ENCODE measurements at regions not wholly inside any gene's neighbourhood (a gene's known extent, or its start where the extent isn't known, plus 50 kb on each side); places are given as distances from the start of the nearest gene placed in this dataset.
A peak's percentile ranks its signal among the peaks of the same experiment; 100 is the strongest.

DNA sequence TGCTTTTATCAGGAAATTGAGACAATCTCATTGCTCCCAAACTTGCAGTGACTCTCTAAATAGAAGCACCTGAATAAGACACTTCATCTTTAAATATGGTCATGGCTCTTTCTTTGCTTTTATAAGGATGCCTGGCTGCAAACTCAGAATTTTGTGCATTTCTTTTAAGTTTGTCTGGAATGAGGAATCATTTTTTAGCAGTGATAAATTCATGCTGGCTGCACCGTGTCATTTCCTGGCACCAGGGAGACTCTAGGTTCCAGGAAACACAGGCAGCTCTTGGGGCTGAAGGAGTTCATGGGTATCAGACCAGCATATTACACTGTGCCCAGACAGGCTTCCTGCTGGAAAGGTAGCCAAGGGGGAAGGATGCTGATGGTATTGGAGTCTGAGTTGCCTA, 109.9 kb downstream of the NUDT12 start:
- no peak for DNase-seq (ENCODE audit: low read depth)
- H3K4me3 ChIP-seq (ENCODE audit: low read depth, low read length) = no peak overlapping the region
- TF ChIP-seq, protein P1, sequence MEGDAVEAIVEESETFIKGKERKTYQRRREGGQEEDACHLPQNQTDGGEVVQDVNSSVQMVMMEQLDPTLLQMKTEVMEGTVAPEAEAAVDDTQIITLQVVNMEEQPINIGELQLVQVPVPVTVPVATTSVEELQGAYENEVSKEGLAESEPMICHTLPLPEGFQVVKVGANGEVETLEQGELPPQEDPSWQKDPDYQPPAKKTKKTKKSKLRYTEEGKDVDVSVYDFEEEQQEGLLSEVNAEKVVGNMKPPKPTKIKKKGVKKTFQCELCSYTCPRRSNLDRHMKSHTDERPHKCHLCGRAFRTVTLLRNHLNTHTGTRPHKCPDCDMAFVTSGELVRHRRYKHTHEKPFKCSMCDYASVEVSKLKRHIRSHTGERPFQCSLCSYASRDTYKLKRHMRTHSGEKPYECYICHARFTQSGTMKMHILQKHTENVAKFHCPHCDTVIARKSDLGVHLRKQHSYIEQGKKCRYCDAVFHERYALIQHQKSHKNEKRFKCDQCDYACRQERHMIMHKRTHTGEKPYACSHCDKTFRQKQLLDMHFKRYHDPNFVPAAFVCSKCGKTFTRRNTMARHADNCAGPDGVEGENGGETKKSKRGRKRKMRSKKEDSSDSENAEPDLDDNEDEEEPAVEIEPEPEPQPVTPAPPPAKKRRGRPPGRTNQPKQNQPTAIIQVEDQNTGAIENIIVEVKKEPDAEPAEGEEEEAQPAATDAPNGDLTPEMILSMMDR (IDR thresholded peaks at IDR 0.05; ENCODE audit: control insufficient read depth, extremely low read depth, insufficient read depth) = no peak

DNA sequence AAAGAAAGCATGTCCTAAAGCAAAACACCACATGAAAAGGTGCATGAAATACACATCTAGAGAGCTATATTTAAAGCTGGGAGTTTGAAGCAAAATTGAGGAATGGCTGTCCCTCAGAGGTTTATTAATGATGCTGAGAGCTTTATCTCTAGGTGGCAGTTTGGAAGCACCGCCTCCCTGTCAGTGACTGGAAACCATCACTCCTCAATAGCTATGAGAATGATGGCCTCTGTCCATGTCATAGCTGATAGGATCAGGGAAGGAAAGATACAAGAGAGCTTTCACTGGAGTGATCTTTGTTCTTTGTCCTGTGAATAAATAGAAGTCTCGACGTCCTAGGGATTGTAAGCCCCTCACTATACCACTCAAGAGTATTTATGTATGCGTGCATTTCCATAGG, 110.5 kb downstream of the NUDT12 start:
- DNase-seq (ENCODE audit: low read depth) = no peak
- TF ChIP-seq, protein P1 (IDR thresholded peaks at IDR 0.05; ENCODE audit: control insufficient read depth, extremely low read depth, insufficient read depth) = no peak
- no peak overlapping the region for H3K4me3 ChIP-seq (ENCODE audit: low read depth, low read length)

DNA sequence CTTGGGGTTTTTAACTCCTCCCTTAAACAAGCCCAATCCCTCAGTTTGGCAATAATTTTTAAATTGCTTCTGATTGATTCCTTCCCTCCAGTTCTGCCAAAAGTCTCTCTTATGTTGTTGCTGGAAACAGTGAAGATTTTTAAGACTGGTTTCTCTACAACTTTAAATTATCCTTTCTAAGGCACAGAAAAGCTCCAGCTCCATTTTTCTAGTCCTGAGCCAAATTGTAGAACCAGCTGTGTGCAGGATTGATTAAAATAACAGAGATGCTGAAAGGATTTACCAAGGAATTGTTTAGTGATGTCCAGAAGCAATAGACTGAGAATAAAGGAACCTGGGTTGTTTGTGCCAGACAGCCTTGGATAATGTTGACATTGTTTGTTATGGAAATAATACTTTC, 111.3 kb downstream of the NUDT12 start:
- DNase-seq (ENCODE audit: low read depth) = no peak
- TF ChIP-seq, protein P1 (IDR thresholded peaks at IDR 0.05; ENCODE audit: control insufficient read depth, extremely low read depth, insufficient read depth) = no peak
- no peak overlapping the region for H3K4me3 ChIP-seq (ENCODE audit: low read depth, low read length)

DNA sequence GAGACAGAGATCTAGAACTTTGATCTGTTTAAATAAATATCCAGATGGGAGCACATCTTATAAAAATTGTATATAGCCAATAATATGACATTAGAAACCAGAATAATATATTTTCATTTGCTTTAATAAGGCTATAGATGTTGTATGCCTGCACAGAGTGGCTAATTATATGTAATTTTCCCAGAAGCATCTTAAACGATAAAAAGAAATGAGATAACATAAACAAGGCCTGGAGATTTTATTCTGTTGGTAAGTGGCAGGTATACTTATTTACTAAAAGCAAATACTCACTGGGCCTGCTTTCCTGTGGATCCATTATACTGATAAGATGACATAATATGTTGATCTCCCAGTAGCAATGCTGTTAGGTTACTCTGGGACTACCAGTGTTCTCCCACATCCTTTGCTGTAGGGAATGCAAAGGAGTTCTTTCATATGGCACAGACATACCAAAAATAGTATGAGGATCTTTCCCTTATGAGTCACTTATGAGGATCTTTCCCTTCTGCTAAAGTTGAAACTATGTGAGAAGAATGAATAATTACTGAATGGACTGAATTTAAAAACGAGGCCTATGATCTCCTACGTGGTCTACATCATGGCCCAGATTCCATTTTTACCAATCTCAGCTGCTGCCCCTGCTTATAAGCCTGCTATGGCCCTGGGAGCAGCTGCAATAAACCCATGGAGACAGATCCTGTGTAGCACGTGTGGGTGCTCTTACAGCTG, 112.1 kb downstream of the NUDT12 start:
- H3K4me3 ChIP-seq (ENCODE audit: low read depth, low read length) = no peak overlapping the region
- TF ChIP-seq, protein P1 (IDR thresholded peaks at IDR 0.05; ENCODE audit: control insufficient read depth, extremely low read depth, insufficient read depth) = no peak
- DNase-seq (ENCODE audit: low read depth) = peak; percentile 52

DNA sequence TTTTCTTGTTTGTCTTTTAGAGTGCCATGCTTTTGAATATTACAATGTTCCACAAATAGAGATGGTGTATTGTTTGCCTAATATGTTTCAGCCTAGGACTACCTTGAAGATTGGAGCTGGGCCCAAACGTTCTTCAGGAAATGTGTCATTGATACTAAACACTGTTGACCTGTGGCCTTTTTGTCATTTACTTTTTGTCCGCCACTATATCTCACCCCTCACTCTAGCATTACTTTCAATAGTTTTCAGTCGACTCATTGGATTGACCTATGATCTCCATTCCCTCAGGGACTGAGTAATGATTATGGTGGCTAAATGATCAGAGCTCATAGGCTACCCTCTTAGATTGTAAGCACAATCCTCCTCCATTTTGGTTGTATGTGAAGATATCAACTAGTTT, 115.8 kb downstream of the NUDT12 start:
- TF ChIP-seq, protein P1 (IDR thresholded peaks at IDR 0.05; ENCODE audit: control insufficient read depth, extremely low read depth, insufficient read depth) = no peak

DNA sequence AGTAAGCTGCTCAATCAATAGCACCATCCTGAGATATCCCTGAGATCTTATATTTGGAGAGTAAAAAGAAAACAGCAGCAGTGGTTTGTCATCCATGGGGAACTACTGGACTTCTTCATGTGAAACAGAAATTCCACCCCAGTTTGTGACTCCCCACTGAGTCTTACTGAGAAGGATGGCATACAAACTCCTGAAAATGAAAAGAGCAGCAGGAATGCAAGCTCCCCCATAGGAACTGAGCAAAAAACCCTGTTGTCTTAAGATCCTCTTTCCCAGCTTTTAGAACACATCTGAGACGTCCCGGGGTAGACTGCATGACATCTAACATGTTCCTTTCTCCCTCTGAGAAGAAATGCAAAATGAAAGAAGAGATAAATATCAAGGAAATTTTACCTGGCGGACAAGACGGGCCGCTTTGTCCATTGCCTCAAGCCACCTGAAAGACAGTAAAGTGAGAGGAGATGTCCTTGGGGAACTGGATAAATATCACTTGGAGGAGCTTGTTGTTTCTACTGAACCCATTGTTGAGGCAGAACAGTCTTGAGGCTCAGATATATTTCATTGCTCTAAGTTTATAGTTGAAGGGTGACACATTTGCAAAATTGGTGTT, 117.1 kb downstream of the NUDT12 start:
- DNase-seq (ENCODE audit: low read depth) = no peak
- TF ChIP-seq, protein P1 (IDR thresholded peaks at IDR 0.05; ENCODE audit: control insufficient read depth, extremely low read depth, insufficient read depth) = no peak
- no peak overlapping the region for H3K4me3 ChIP-seq (ENCODE audit: low read depth, low read length)

More for the DNA sequence above, 115.8 kb downstream of the NUDT12 start:
- no peak overlapping the region for H3K4me3 ChIP-seq (ENCODE audit: low read depth, low read length)
- DNase-seq (ENCODE audit: low read depth) = no peak

All from LNCaP clone FGC (cell line).